ENCODE measurements at regions not wholly inside any gene's neighbourhood (a gene's known extent, or its start where the extent isn't known, plus 50 kb on each side); places are given as distances from the start of the nearest gene placed in this dataset.

GRCh38 chr1:11395616-11396015 is 83.3 kb upstream of the DISP3 start:
- TF ChIP-seq REST (IDR thresholded peaks at IDR 0.05) (no peak), YY1 (IDR thresholded peaks at IDR 0.05) (no peak), CTCF (IDR thresholded peaks at IDR 0.05; ENCODE audit: low read depth, low read length, missing input control) (no peak), ZBTB33 (IDR thresholded peaks at IDR 0.05) (no peak), MAX (IDR thresholded peaks at IDR 0.05) (no peak), HNF4A (conservative IDR thresholded peaks at IDR 0.05) (no peak), GABPA (IDR thresholded peaks at IDR 0.05 in 1 of 2, conservative IDR thresholded peaks at IDR 0.05 in 1 of 2) (no peak), HNF4G (IDR thresholded peaks at IDR 0.05) (no peak), NR2F2 (IDR thresholded peaks at IDR 0.05) (no peak), TAF1 (conservative IDR thresholded peaks at IDR 0.05) (no peak)
